HG02884 (cell line): ENCODE measurements at regions not wholly inside any gene's neighbourhood (a gene's known extent, or its start where the extent isn't known, plus 50 kb on each side); places are given as distances from the start of the nearest gene placed in this dataset.
"Not testable (repeated sequence)": the region's sequence is repeated elsewhere in the genome, so short reads cannot be mapped to it uniquely, and the experiment has no call there.

Experiments
- ATAC-seq: cut with Tn5 transposase; IDR thresholded peaks from one replicate; pipeline ENCODE4 v1.9.1; 2021; ENCODE audit warnings: mild to moderate bottlenecking, moderate library complexity; ENCODE audit not compliant: unreplicated experiment

- no peak for ATAC-seq
These were observed 464.6 kb upstream of the GCFC2 start for GRCh38 chr2:76175295-76175694.

- no peak for ATAC-seq
These were observed 463.8 kb upstream of the GCFC2 start for GRCh38 chr2:76174505-76174904.

- not testable (repeated sequence) for ATAC-seq
These were observed 462.5 kb upstream of the GCFC2 start for GRCh38 chr2:76173206-76173605.

GRCh38 chr2:76172154-76172595 is 461.5 kb upstream of the GCFC2 start:
- ATAC-seq, result not testable (repeated sequence)

DNA sequence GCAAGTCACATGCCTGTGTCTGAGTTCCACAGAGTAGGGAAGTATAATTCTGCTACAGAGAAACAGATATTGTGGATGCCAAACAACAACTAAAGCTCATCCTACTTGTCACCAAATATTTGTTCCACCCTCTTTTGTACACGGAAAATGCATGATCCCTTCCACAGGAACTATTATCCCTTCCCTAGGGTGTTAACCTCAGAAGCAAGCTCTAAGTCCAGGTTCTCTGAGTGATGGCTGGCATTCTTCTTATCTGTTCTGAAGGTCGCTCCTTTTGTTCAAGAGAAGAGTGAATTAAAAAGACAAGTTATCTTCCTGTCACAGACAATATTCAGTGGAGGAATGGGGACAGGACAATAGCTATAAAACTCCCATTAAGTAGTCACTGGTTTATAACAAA is 460.1 kb upstream of the GCFC2 start:
- ATAC-seq, result no peak

DNA sequence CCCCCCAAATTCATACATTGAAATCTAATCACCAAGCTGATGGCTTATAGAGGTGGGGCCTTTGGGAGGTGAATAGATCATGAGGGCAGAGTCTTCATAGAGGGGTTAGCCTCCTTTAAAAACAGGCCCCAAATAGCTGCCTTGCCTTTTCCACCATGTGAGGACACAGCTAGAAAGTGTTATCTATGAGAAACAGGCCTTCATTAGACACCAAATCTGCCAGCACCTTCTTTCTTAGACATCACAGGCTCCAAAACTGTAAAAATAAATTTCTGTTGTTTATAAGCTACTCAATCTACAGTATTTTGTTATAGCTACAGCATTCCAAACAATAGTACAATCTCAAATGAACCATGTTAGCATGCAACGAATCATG is 459.3 kb upstream of the GCFC2 start:
- ATAC-seq, result no peak

DNA sequence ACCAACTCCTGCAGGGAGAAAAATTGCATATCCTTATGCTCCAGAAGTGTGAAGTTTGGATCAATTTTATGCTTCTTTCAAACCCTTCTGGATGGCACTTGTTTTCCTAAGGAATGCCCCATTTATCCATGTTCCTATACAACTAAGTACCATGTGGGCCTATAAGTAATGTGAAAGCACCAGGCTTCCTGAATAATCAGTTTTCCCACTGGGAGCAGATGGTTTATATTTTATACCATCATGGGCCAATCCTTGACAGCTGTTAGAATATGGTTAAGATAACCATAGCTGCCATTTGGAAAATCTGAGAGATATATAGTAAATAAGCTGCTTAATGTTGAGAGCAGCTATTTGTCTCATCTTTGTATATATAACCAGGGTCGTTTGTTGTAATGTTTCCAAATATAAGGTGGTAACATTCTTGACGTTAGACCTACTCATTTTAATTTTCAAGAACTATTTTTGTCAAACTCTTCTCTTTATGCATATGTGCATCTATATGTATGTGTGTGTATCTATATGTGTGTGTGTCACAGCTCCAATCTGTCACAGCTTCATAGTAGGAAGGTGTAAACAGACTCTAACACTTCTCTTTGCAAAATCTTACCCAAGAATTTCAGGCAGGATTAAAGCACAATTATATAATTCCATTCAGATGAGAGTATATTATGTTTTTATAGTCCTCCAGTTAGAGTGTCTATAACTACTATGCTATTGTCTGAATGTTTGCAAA is 458.7 kb upstream of the GCFC2 start:
- ATAC-seq, result no peak

DNA sequence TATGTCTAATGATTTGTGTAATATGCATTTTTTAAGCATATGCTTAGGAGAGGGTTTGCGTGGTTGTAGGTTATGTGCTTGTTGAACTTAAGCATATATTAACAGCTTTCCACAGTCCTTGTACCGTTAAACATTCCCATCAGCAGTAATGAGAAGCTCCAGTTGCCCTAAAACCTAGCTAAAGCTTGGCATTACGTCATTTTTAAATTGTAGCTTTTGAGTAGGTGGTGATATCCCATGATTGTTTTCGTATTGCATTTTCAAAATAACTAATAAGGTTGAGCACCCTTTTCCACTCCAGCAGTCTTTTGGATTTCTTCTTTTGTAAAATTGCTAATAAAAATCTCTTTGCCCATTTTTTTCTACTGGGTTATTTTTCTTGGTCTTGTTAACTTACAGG is 453.1 kb upstream of the GCFC2 start:
- no peak for ATAC-seq

DNA sequence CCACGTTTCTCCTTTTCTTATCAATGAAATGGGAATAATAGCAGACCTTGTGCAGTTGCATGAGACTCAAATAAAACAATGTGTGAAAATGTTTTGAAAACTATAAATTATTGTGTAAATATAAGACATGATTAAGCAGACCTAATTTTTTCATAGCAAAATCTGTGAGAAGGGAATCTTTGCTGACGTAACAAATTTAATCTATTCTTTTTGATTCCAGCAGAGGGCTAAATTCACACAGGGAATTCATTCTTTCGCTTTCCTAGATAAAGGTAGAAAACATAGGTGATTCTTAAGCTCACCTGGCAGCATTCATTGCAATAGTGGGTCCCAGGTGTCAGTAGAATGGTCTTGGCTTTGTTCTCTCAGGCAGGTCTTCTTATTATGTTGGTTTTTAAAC is 450.0 kb upstream of the GCFC2 start:
- no peak for ATAC-seq

- no peak for ATAC-seq
These were observed 448.4 kb upstream of the GCFC2 start for GRCh38 chr2:76159042-76159648.

DNA sequence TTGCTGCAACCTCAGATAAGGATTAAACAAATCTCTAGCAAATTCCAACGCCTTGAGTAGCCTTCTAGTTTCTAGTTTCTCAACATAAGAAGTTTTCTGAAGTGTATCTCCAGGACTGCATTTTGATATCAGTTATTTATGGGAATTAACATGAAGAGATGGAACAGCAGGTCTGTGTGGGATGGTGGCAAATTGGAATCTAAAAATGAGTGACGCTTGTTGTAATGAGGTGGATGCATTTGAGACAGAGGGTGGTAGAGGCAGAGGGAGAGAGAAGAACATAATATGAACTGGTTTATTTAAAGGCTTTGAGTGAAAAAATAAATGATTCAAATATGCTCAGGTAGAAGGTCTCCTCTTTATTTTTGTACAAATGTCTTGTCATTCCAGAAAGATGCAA is 446.8 kb upstream of the GCFC2 start:
- ATAC-seq, result no peak

GRCh38 chr2:76154981-76155380 is 444.3 kb upstream of the GCFC2 start:
- no peak for ATAC-seq

DNA sequence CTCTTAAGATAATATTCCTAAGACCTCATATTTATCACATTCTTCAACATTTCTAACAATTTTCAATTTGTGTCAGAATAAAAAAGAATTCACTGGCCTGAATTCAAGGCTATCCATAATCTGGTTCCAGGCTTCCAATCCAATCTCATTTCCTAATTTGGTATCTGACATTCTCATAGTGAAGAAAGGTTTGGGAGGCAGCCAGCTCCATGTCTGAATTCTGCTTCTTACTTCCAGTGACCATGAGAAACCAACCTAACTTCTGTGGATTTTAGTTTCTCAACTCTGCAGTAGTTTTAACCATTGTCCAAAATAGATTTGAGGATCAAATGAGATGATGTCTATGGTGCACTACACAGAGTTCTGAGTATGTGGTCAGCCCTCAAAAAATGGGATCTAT is 439.1 kb upstream of the GCFC2 start:
- ATAC-seq, result no peak

DNA sequence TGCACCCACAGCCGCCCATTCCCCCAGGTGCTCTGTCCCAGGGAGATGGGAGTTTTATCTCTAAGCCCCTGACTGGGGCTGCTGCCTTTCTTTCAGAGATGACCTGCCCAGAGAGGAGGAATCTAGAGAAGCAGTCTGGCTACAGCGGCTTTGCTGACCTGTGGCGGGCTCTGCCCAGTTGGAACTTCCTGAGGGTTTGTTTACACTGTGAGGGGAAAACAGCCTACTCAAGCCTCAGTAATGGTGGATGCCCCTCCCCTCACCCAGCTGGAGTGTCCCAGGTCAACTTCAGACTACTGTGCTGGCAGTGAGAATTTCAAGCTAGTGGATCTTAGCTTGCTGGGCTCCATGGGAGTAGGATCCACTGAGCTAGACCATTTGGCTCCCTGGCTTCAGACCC is 428.6 kb upstream of the GCFC2 start:
- ATAC-seq, result not testable (repeated sequence)

- no peak for ATAC-seq
These were observed 417.9 kb upstream of the GCFC2 start for GRCh38 chr2:76128622-76129021.

GRCh38 chr2:76120176-76120575 is 409.5 kb upstream of the GCFC2 start:
- no peak for ATAC-seq

DNA sequence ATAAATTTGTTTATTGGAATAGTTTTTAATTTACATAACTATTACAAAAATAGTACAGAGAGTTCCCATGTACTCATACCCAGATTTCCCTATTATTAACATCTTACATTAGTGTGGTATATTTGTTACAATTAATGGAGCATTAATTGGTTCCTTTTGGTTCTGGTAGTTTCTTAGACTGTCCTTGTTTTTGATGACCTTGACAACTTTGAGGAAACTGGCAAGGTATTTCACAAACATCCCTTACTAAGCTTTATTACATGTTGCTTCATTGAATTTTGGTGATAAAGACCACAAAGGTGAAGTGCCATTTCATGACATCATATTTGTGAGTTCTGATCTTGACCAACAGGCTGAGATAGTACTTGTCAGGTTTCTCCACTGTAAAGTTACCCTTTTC is 379.0 kb upstream of the GCFC2 start:
- ATAC-seq, result no peak

GRCh38 chr2:76083248-76083647 is 372.5 kb upstream of the GCFC2 start:
- ATAC-seq, result no peak

DNA sequence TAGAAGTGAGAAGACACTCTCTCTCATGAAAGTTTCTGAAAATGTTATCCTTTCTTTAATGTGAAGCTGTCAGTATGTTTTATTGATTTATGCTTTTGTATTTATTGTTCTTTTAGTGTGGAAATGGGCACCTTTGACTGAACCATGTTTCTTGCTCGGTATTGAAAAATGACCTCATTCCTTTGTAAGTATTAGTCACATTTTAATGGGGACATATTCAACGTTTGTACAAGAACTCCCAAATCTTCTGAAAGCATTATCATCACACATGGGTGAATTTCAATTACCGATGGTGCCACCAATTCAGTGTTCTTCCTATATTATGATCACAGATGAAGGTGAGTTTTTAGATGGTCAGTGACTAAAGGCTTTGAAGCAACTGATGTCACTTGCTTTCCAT is 371.8 kb upstream of the GCFC2 start:
- ATAC-seq, result no peak

GRCh38 chr2:76080154-76080553 is 369.4 kb upstream of the GCFC2 start:
- ATAC-seq, result no peak

GRCh38 chr2:76075126-76075525 is 364.4 kb upstream of the GCFC2 start:
- ATAC-seq, result no peak

DNA sequence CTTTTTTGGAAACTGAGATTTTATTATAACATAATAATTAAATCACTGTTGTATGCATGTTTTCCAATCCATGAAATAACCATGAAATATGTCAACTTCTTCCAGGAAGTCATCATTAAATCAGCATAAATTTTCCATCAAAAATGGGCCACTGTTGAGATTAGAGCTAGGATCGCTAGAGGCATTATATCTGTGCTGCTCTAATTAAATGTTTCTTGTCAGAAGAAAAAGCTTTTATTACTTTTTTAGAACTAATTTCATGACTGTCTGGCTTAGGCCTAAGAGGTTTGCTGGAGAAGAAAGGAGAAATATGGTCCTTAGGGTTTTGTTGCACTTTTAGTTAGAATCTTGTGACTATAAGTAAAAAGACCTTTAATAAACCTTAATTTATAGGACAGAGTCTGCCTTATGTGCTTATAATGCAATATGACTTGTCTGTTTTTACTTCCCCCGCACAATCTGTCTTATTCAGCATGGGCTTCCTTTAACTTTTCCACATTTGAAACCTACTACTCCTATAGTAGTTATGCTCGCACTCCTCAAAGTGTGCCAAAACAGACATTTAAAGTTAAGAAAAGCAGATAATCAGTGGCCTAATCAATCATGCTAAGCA is 363.4 kb upstream of the GCFC2 start:
- no peak for ATAC-seq
